ENCODE measurements at regions not wholly inside any gene's neighbourhood (a gene's known extent, or its start where the extent isn't known, plus 50 kb on each side); places are given as distances from the start of the nearest gene placed in this dataset.

- TF ChIP-seq CTCF (IDR thresholded peaks at IDR 0.05): no peak
- TF ChIP-seq POLR2A (IDR thresholded peaks at IDR 0.05): no peak
Measured at GRCh38 chr12:124397807-124398577, 103.1 kb downstream of the RFLNA start.

Data from thyroid gland (tissue), 4 donors.